Lower lobe of right lung (tissue), 2 donors: ENCODE measurements at regions not wholly inside any gene's neighbourhood (a gene's known extent, or its start where the extent isn't known, plus 50 kb on each side); places are given as distances from the start of the nearest gene placed in this dataset.

Source experiments
- ATAC-seq, 2 donors: fragments of 200-7000 bp; cut with Tn5 transposase; one replicate each; pipeline ENCODE4 v1.9.1; 2020 to 2022; ENCODE audit warnings: mild to moderate bottlenecking in 2 of 2, moderate library complexity in 2 of 2
- DNase-seq: peaks from one replicate; pipeline ENCODE4 v3.0.0-alpha.2; 2020
- H3K27ac ChIP-seq: fragments of 200-600 bp; one replicate; pipeline ENCODE4 v1.8.0; 2022
- H3K27me3 ChIP-seq: fragments of 200-600 bp; one replicate; pipeline ENCODE4 v1.8.0; 2022; ENCODE audit warnings: low read depth
- H3K36me3 ChIP-seq: fragments of 200-600 bp; one replicate; pipeline ENCODE4 v1.8.0; 2022; ENCODE audit warnings: mild to moderate bottlenecking
- H3K4me1 ChIP-seq: fragments of 200-600 bp; one replicate; pipeline ENCODE4 v1.8.0; 2022
- H3K4me3 ChIP-seq: fragments of 200-600 bp; one replicate; pipeline ENCODE4 v1.8.0; 2022; ENCODE audit warnings: mild to moderate bottlenecking
- H3K9me3 ChIP-seq: fragments of 200-600 bp; one replicate; pipeline ENCODE4 v1.8.0; 2022
- CTCF ChIP-seq: fragments of 200-600 bp; IDR thresholded peaks from one replicate; pipeline ENCODE4 v1.8.0; 2022; ENCODE audit warnings: antibody characterized with exemption, mild to moderate bottlenecking
- intact Hi-C: fragments of 100-400 bp; cut with DNase I; formaldehyde crosslinking; loops from one replicate; pipeline ENCODE4 v1.11.0; 2022
- donor health status: DM: no; HTN: yes; CAD: no; lungs with severe emphysema.

GRCh38 chr13:79812070-79812850 is 331.3 kb downstream of the NDFIP2 start:
- H3K27ac ChIP-seq, result no peak overlapping the region
- no peak for ATAC-seq
- TF ChIP-seq CTCF, result no peak
- intact Hi-C loops, result no loop called here
- no peaks in the 10 kb centered on the region for H3K27me3 ChIP-seq
- H3K4me3 ChIP-seq, result no peak overlapping the region
- no peak for DNase-seq
- peaks cover 5% of the 10 kb centered on the region for H3K4me1 ChIP-seq
- H3K36me3 ChIP-seq, result no peaks in the 10 kb centered on the region
- no peaks in the 10 kb centered on the region for H3K9me3 ChIP-seq

GRCh38 chr13:79811170-79811569 is 330.2 kb downstream of the NDFIP2 start:
- peaks cover 5% of the 10 kb centered on the region for H3K4me1 ChIP-seq
- H3K27me3 ChIP-seq, result no peaks in the 10 kb centered on the region
- ATAC-seq (no peak), DNase-seq (no peak)
- H3K36me3 ChIP-seq, result no peaks in the 10 kb centered on the region
- intact Hi-C loops, result no loop called here
- H3K27ac ChIP-seq, result no peak overlapping the region
- no peaks in the 10 kb centered on the region for H3K9me3 ChIP-seq
- H3K4me3 ChIP-seq, result no peak overlapping the region
- TF ChIP-seq CTCF, result no peak

DNA sequence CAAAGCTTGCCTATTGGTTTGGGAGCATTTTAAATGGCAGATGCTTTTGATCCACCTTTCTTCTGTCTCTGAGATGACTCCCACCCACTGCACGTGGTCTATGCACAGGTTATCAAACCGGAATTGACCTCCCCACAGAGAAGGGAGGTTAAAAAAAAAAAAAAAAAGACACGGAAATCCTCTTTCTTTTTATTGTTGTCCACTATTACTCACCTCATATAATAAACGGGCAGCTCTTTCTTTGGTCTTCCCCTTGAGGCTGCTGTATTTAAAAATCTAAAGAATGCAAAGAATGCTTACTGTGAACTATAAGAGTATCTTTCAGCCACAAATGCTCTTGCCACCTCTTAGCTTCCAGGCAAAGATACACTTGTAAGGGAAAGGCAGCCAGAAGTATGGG is 329.7 kb downstream of the NDFIP2 start:
- Histone ChIP-seq H3K36me3 (no peaks in the 10 kb centered on the region), H3K27ac (no peak overlapping the region), H3K4me3 (no peak overlapping the region), H3K9me3 (no peaks in the 10 kb centered on the region), H3K27me3 (no peaks in the 10 kb centered on the region), H3K4me1 (peaks cover 5% of the 10 kb centered on the region)
- no peak for TF ChIP-seq CTCF
- DNase-seq (no peak), ATAC-seq (peak in 1 of 2 donors; percentile 65)
- intact Hi-C loops, result no loop called here

DNA sequence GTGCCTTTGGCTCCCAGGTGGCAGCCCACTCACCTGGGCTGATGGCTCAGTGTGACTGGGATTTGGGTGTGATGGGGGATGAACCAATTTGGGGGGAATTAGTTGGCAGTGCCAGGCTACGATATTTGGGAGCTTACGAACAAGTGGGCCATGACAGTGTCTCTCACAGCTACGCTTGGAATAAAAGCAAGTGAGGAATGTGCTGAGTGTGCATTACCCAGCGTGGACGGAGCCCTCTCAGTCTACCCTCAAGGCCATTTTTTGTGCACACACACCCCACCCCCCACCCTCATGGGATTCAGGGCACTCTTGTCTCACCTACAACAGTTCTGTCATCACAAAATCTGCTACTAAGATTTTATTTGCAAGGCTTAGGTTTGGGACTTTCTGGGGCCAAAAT is 329.1 kb downstream of the NDFIP2 start:
- H3K27me3 ChIP-seq, result no peaks in the 10 kb centered on the region
- no peak for TF ChIP-seq CTCF
- DNase-seq, result no peak
- no peak overlapping the region for H3K4me3 ChIP-seq
- H3K36me3 ChIP-seq, result no peaks in the 10 kb centered on the region
- no peaks in the 10 kb centered on the region for H3K9me3 ChIP-seq
- ATAC-seq, result no peak
- intact Hi-C loops, result no loop called here
- H3K4me1 ChIP-seq, result peaks cover 5% of the 10 kb centered on the region
- no peak overlapping the region for H3K27ac ChIP-seq

- intact Hi-C loops, result no loop called here
- ATAC-seq (no peak), DNase-seq (no peak)
- H3K27ac ChIP-seq, result no peak overlapping the region
- TF ChIP-seq CTCF, result no peak
- H3K9me3 ChIP-seq, result no peaks in the 10 kb centered on the region
- no peaks in the 10 kb centered on the region for H3K36me3 ChIP-seq
- no peak overlapping the region for H3K4me3 ChIP-seq
- peaks cover 5% of the 10 kb centered on the region for H3K4me1 ChIP-seq
- no peaks in the 10 kb centered on the region for H3K27me3 ChIP-seq
Measured at GRCh38 chr13:79808475-79808874, 327.5 kb downstream of the NDFIP2 start.
